Liver (tissue), 3 donors: ENCODE measurements at regions not wholly inside any gene's neighbourhood (a gene's known extent, or its start where the extent isn't known, plus 50 kb on each side); places are given as distances from the start of the nearest gene placed in this dataset.
A peak's percentile ranks its signal among the peaks of the same experiment; 100 is the strongest.

Source experiments
- ATF3 ChIP-seq: IDR thresholded peaks from 2 replicates; pipeline ENCODE4 v1.6.1; 2016; ENCODE audit warnings: antibody characterized with exemption
- CTCF ChIP-seq: fragments of 150-350 bp; IDR thresholded peaks from 2 replicates; pipeline ENCODE4 v1.5.1; 2017; ENCODE audit warnings: improper control_type of control experiment, low read depth, low read length; ENCODE audit not compliant: missing input control
- EGR1 ChIP-seq, 2 donors: IDR thresholded peaks; 2 replicates each; pipeline ENCODE4 v1.6.1; 2016 to 2018; ENCODE audit warnings: antibody characterized with exemption in 2 of 2, low read depth in 2 of 2
- GABPA ChIP-seq, 2 donors: IDR thresholded peaks in 1 of 2; conservative IDR thresholded peaks in 1 of 2; 2 replicates each; pipeline ENCODE4 v1.6.1; 2016; ENCODE audit warnings: antibody characterized with exemption in 2 of 2, mild to moderate bottlenecking in 1 of 2, moderate library complexity in 1 of 2
- MAX ChIP-seq: IDR thresholded peaks from 2 replicates; pipeline ENCODE4 v1.6.1; 2016; ENCODE audit warnings: antibody characterized with exemption
- RAD21 ChIP-seq, 2 donors: IDR thresholded peaks; 2 replicates each; pipeline ENCODE4 v1.6.1; 2016; ENCODE audit warnings: antibody characterized with exemption in 2 of 2, mild to moderate bottlenecking in 2 of 2
- REST ChIP-seq: IDR thresholded peaks from 2 replicates; pipeline ENCODE4 v1.6.1; 2016; ENCODE audit warnings: antibody characterized with exemption, mild to moderate bottlenecking
- RXRA ChIP-seq, 2 donors: IDR thresholded peaks; 2 replicates each; pipeline ENCODE4 v1.6.1; 2017 to 2018; ENCODE audit warnings: antibody characterized with exemption in 2 of 2, mild to moderate bottlenecking in 1 of 2
- SP1 ChIP-seq: IDR thresholded peaks from 2 replicates; pipeline ENCODE4 v1.6.1; 2018; ENCODE audit warnings: antibody characterized with exemption, mild to moderate bottlenecking
- TAF1 ChIP-seq: conservative IDR thresholded peaks from 2 replicates; pipeline ENCODE4 v1.6.1; 2016; ENCODE audit warnings: antibody characterized with exemption, mild to moderate bottlenecking
- YY1 ChIP-seq: IDR thresholded peaks from 2 replicates; pipeline ENCODE4 v1.6.1; 2016; ENCODE audit warnings: antibody characterized with exemption, mild to moderate bottlenecking
- ZBTB33 ChIP-seq: IDR thresholded peaks from 2 replicates; pipeline ENCODE4 v1.6.1; 2016; ENCODE audit warnings: antibody characterized with exemption
- donor health status: healthy.
- donor health status: healthy.

- TF ChIP-seq CTCF (peak; percentile 34), TAF1 (no peak), ZBTB33 (no peak), MAX (no peak), GABPA (IDR thresholded peaks at IDR 0.05 in 1 of 2, conservative IDR thresholded peaks at IDR 0.05 in 1 of 2) (no peak), YY1 (no peak), ATF3 (no peak), EGR1 (IDR thresholded peaks at IDR 0.05; ENCODE audit: low read depth in 2 of 2) (no peak), RXRA (IDR thresholded peaks at IDR 0.05) (no peak), REST (no peak), RAD21 (IDR thresholded peaks at IDR 0.05) (peak; percentile 54 to 77), SP1 (no peak)
Measured at GRCh38 chr1:58841455-58841854, 57.6 kb upstream of the JUN start.
